ENCODE measurements at regions not wholly inside any gene's neighbourhood (a gene's known extent, or its start where the extent isn't known, plus 50 kb on each side); places are given as distances from the start of the nearest gene placed in this dataset.
"Not testable (repeated sequence)": the region's sequence is repeated elsewhere in the genome, so short reads cannot be mapped to it uniquely, and the experiment has no call there.

- no peak for TF ChIP-seq CTCF (IDR thresholded peaks at IDR 0.05)
- ATAC-seq (no peak), DNase-seq (no peak)
- Histone ChIP-seq H3K4me1 (no peaks in the 10 kb centered on the region), H3K9me3 (peaks cover 0 to 4% of the 10 kb centered on the region in 2 donors), H3K36me3 (no peaks in the 10 kb centered on the region), H3K4me3 (no peak overlapping the region), H3K27ac (no peak overlapping the region), H3K27me3 (no peaks in the 10 kb centered on the region)
- intact Hi-C loops (cut with DNase I), result no loop called here
These were observed 81.3 kb upstream of the AGR3 start for GRCh38 chr7:16963044-16963443.

DNA sequence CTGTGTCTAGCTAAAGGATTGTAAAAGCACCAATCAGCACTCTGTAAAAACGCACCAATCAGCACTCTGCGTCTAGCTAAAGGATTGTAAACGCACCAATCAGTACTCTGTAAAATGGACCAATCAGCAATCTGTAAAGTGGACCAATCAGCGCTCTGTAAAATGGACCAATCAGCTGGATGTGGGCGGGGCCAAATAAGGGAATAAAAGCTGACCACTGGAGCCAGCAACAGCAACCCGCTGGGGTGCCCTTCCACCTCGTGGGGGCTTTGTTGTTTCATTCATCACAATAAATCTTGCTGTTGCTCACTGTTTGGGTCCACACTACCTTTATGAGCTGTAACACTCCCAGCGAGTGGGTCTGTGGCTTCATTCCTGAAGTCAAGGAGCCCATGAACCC, 83.9 kb upstream of the AGR3 start:
- H3K27me3 ChIP-seq; H3K27ac ChIP-seq; intact Hi-C loops (cut with DNase I); H3K4me3 ChIP-seq; H3K4me1 ChIP-seq; H3K36me3 ChIP-seq; ATAC-seq; DNase-seq; H3K9me3 ChIP-seq: not testable (repeated sequence)

DNA sequence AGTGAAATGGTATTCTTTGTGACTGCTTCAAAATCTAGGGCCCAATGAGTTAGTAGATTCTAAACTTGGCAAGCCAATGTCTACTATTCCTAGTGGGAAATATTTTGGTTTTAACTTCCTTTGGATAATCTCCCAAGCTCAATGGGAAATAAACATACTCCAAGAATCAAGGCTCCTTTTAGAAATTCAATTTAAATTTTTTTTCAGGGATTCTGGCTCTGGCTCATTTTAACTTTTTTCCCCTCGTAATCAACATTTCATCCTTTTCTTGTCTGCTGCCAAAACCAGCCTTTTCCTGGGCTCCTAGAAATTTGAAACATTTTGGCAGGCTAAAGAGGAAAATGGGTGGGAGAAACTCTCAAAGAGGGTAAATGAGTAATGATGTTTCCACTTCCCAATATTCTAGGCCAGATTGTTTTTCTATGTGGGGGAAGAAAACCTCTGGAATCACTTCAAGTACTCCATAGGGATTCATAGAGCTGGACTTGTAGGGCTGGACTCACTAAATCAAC, 85.6 kb upstream of the AGR3 start:
- H3K4me1 ChIP-seq, result no peaks in the 10 kb centered on the region
- H3K27ac ChIP-seq, result peak overlapping the region in 1 of 2 donors; percentile 13
- no peak overlapping the region for H3K4me3 ChIP-seq
- no peak for TF ChIP-seq CTCF (IDR thresholded peaks at IDR 0.05)
- no peak for ATAC-seq
- H3K27me3 ChIP-seq, result no peaks in the 10 kb centered on the region
- no peak for DNase-seq
- H3K9me3 ChIP-seq, result no peaks in the 10 kb centered on the region
- no peaks in the 10 kb centered on the region for H3K36me3 ChIP-seq
- intact Hi-C loops (cut with DNase I), result no loop called here

DNA sequence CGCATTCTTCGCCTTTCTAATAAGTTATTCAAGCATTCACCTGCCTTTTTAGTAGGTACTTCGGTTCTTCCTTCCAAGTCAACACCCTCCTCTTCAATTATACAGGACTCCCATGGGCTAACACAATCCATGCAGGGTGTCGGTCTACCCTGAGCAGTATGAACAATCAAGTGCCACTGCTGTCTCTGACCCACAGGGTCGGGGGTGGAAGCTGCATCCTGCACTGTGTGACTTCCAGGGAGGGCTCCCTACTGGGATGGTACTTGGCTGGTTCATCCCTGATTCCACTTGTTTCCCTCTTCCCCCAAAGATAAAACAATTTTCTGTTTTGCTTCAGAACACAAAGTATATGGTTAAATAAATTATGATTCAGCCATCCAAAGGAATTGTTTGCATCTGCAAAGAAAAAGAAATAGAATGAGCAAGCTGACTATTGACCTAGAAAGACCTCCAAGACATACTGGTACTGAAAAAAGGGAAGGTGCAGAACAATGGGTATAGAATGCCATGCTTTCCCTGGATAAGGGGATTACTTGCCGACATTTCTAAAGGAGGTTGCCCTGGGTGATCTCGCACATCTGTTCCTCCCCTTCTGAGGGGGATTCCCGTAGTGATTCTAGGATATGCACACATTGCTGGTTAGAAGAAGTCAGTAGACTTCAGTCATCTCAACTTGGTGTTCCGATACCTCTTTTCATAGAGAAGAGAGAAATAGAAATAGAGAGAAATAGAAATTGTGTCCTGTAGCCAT, 89.1 kb upstream of the AGR3 start:
- Histone ChIP-seq H3K27me3 (no peaks in the 10 kb centered on the region), H3K27ac (no peak overlapping the region), H3K36me3 (no peaks in the 10 kb centered on the region), H3K9me3 (no peaks in the 10 kb centered on the region), H3K4me3 (no peak overlapping the region), H3K4me1 (peaks cover 0 to 2% of the 10 kb centered on the region in 2 donors)
- intact Hi-C loops (cut with DNase I), result no loop called here
- no peak for DNase-seq
- no peak for ATAC-seq
- no peak for TF ChIP-seq CTCF (IDR thresholded peaks at IDR 0.05)

- Histone ChIP-seq H3K4me1 (peaks cover 7 to 30% of the 10 kb centered on the region in 2 donors), H3K4me3 (no peak overlapping the region), H3K9me3 (no peaks in the 10 kb centered on the region), H3K27me3 (no peaks in the 10 kb centered on the region), H3K36me3 (no peaks in the 10 kb centered on the region), H3K27ac (no peak overlapping the region)
- DNase-seq, result no peak
- intact Hi-C loops (cut with DNase I), result no loop called here
- no peak for TF ChIP-seq CTCF (IDR thresholded peaks at IDR 0.05)
- no peak for ATAC-seq
These were observed 93.9 kb upstream of the AGR3 start for GRCh38 chr7:16975712-16976111.
